ENCODE measurements at regions not wholly inside any gene's neighbourhood (a gene's known extent, or its start where the extent isn't known, plus 50 kb on each side); places are given as distances from the start of the nearest gene placed in this dataset.

DNA sequence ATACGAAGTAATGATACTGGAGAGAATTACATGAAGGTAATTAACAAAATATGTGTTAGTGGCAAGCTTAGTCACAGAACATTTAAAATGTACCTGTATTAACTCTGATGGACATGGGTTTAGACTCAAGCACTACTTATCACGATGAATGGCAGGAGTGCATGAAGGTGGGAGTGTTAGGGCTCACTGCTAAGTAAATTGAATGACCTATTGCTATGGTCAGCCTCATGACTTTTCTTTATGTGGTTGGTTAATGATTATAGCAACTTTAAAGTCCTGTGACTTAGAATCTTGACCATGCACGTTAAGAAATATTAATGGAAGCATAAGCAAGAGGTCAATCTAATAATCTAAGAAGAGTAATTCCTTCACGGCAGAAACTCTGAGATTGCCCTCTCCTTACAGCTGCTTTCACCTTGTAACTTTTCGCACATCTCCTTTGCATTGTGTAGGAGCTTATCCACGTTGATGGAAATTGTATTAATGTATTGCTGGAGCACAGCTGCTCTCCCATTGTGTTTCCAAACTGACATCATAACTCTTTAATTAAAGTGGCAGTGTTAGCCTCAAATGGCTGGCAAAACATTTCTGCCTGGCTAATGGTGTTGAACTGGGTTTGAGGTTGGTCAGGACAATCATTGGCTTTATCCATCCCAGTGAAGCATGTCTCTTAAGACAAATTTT lies 114.5 kb downstream of the RXFP2 start:
- DNase-seq = no peak

DNA sequence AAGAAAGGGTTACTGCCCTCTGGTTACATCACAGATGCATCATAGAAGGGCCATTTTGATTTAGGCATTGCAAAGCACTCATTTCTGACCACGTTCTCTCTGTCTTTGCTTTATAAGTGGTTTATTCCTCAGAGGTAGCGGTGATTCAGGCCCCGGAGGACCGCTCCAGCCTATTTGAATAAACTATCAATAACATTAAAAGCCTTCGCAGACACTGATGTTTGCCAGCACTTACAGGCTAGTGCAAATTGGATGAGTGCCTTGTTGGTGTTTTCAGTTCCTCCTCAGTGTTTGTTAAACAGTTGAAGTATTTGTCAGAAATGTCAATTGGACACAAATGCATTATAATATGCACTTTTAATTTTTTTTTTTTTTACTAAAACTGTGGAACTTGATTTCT lies 120.2 kb downstream of the RXFP2 start:
- DNase-seq = no peak

DNA sequence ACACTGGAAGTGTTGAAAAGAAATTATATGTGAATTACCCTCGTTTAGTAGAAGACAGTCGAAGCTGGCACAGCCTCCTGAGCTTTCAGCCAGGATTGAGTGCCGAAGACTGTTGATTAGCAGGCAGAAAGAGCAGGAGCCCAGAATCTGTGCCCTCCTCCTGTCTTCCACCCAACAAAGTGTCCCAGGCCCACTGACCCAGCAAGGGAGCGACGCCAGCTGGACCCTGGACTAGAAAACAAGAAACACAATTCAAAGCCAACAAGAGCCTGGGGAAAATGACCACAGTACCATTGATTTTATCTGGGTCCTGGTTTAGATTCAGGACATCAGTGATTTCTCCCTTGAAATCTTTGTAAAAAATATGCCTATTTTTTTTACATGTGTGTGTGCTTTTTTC lies 120.7 kb downstream of the RXFP2 start:
- no peak for DNase-seq

DNA sequence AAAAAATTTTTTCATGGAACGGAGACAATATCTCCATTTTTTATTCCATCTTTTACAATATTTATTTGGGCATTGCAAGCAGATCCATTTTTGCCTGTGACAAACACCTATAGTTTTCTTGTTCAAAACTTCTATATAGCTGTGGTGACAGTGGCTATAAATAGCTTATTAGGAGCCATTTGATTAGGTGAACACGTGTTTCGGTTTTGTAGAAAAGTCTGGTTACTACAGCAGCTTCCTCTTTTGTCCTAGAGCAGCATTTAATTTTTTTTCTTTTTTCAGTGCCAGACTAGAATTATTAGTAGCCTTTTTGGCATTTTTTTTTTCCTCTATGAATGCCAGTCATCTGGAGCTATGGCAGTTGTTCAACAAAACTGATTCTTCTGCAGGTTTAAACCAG lies 123.5 kb downstream of the RXFP2 start:
- no peak for DNase-seq

DNA sequence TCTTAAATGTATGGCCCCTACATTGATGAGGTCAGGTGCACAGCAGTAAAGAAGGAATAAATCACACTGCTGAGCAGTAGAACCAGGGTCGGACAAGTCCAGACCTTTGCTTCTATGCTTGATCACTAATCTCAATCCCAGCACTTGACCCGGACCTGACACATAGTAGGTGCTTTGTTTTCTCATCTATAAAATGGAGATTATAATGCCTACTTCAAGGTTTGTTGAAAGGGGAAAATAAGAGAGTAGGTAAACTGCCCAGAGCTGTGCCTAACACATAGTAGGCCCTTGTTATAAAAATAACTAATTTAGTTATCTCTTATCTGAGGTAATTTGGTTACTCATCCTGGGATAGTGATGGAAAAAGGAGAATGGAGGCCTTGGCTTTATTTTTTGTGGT lies 125.0 kb downstream of the RXFP2 start:
- no peak for DNase-seq

DNA sequence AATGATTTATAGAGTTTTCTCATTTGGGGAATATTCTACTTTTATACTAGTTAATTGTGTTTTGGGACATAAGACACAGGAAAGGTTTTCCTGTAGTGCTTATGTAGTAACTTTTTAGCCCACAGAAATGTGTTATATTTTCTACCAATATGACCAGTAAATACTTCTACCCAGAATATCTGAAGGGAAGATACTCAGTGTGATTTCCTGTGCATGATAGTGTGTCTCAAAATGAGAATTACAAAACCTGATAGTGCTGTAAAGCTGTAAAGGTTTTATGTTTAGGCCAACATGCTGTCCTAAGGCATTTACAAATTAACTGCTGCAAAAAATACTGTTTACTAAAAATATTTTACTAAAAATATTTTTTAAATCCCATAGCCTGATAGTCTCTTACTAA lies 126.8 kb downstream of the RXFP2 start:
- DNase-seq = no peak

DNA sequence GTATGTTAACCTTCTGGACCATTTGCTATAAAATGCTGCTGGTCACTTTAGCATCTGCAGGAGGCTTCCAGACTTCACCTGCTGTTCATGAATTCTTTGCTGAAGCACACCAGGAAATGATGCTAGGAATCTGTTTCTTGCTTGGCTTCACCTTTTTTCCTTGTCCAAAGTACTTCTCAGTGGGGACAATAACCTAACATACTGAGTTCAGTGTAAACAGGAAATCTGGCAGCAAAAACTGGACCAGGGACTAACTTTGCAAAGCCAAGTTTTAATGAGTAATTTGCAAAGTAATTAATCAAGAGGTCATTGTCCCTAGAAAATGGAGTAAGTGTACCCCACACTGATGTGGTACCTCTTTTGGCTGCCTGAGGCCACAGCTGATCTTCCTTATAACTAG lies 128.4 kb downstream of the RXFP2 start:
- DNase-seq = no peak

DNA sequence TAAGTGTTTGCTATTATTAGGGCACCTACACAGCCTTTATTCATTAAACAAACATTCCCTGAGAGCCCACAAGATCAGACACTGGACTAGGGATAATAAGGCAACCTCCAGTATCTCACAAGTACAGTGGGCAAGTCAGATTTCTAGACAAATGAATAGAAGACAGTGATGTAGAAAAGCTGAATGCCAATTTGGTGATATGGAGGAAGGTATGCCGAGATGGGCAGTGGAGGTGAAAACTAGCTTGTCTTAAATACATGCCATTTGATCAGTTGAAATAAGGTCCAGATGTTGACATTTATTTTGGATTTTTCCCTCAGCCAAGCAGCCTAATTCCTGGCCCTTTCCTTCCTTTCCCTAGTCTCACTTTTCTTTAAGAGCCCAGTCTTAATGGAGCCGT lies 130.3 kb downstream of the RXFP2 start:
- DNase-seq = no peak

DNA sequence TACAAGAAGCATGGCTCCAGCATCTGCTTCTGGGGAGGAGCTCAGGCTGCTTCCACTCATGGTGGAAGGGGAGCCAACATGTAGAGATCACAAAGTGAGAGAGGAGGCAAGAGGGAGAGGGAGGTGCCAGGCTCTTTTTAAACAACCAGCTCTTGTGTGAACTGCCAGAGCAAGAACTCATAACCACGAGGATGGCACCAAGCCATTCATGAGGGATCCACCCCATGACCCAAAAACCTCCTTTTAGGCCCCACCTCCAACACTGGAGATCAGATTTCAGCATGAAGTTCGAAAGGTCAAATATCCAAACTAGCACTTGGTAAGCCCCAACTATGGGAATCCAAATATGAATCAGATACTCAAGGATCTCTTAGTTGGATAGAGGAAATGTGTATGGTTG lies 131.2 kb downstream of the RXFP2 start:
- DNase-seq = no peak

DNA sequence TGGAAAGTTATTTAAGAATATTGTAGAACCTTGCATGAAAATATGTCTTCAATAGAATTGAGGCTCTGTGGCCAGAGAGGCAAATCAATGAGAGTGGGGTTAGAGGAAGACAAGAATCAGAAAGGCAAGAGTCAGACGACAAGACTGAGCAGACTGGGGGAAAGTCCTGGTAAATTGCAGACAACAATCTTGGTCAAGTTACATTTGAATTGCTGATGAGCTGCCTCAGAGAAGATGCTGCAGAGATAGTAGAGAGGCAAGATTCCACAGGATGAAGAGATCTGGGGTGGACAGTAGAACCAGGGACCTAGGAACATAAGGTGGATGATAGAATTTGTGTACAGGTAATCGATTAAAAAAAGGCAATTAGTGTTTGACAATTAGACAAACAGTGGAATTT lies 133.8 kb downstream of the RXFP2 start:
- DNase-seq = no peak

DNA sequence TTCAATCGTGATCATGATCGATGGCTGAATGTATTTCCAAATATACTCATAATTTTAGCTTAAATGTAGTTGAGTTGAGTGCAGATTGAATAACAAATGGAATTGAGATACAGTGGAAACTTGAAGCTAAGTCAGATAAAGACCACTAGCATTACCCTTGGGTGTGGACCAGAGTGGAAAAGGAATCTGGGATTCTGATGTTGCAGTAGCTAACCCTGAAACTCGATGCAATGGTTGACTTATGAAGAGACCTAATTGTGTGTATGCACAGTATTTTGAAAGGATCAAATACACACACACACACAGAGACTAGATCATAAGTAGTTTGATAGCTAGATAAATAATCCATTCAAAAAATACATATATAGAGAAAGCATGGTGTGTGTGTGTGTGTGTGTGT lies 135.8 kb downstream of the RXFP2 start:
- DNase-seq = no peak

DNA sequence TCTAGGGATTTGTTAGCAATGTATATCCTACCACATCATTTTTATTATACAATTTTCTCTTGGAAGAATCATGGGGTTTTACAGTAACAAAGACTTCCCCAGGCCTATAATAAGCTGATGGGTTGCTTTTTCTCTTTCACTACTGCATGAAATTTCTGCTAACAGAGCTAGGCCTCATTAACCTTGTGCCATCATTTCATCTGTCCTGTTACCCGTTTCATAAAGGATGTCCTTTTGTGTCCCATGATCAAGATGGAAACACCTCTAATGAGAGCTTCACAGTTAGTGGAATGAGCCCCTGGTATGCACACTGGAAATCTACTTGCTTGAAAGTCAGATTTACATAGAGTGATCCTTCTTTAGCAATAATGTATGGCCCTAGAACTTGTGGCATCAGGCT lies 138.7 kb downstream of the RXFP2 start:
- DNase-seq = no peak

DNA sequence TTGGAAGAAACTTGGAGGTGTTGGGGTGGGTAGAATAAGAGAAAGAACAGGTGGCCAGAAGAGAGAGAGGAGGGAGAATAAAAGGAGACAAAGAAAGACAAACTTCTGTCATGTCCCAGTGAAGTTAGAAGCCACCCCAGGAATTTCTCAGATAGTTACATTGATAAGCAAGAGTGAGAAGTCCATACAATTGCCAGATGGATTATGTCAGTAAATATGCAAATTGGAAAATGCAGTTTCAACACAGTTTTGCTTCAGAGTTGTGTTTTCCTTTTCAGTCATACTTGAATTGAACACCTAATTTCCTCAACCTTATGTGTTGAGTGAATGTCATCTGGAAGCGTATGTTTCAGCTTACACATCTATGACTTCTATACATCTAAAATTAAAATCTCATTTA lies 139.2 kb downstream of the RXFP2 start:
- DNase-seq = no peak

DNA sequence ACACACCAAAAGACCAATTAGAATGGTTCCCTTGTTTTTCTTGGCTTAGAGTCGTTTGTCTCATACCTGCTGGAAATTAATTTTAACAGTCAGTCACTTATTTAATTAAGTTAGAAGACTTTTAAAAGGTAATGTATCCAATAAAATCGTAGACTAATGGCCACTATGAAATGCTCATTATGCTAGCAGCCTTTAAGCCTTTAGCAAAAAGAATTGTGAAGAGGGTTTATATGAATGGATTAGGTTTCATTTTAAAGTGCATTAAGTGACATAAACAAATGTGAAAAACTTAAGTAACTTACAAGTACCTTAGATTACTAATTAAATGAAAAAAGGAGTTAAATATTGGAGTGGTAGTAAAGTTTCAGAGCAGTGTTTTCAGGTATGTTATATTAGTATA lies 139.6 kb downstream of the RXFP2 start:
- DNase-seq = no peak

DNA sequence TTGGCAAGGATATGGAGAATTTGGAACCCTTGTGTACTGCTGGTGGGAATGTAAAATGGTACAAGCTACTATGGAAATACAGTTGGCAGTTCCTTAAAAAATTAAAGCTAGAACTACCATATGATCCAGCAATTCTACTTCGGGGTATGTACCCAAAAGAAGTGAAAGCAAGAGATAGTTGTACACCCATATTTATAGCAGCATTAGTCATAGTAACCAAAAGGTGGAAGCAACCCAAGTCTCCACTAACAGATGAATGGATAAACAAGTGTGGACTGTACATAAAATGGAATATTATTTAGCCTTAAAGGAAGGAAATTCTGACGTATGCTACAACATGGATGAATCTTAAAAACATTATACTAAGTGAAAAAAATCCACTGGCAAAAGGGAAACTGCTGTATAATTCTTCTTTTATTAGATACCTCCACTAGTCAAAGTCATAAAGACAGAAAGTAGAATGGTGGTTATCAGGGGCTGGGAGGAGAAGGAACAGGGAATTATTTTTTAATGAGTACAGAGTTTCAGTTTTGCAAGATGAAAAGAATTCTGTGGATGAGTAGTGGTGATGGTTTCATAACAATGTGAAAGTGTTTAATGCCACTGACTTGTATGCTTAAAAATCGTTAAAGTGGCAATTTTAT lies 141.6 kb downstream of the RXFP2 start:
- no peak for DNase-seq

DNA sequence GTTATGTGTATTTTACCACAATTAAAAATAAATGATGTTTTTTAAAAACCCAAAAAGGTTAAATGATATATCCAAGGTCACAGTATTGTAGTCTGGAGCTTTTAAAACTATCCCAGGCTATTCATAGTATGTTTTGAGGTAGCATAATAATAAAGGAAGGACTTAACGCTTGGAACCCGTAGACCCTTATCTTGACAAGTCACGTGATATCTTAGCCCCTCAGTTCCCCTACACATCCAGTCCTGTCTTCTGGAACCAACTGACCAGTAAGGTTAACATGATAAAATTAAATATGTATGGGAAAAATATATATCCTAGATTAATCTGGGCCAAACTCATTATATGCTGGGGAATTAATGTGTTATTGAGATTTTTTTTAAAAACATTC lies 142.2 kb downstream of the RXFP2 start:
- no peak for DNase-seq

DNA sequence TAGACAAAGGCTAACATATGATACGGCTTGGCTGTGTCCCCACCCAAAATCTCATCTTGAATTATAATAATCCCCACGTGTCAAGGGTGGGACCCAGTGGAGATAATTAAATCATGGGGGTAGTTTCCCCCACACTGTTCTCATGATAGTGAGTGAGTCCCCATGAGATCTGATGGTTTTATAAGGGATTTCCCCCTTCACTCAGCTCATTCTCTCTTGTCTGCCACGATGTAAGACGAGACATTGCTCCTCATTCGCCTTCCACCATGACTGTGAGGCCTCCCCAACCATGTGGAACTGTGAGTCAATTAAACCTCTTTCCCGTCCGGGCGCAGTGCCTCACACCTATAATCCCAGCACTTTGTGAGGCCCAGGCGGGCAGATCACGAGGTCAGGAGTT lies 143.5 kb downstream of the RXFP2 start:
- no peak for DNase-seq

DNA sequence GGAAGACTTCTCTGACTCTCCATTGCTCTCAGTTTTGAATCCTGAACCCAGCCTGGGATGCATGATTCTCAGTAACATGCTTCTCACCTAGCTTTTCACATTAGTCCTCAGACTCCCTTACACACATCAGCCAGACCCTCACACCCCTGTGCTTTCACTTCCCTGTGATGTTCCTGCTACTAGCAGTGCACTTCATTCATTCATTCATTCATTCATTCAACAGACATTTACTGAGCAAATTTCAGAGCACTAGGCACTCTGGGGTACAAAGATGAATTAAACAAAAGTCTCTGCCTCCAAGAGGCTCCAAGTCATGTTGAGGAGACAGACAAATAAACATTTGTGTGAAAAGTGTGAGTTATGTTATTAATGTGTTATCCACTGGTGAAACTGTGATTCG lies 145.2 kb downstream of the RXFP2 start:
- DNase-seq = no peak

DNA sequence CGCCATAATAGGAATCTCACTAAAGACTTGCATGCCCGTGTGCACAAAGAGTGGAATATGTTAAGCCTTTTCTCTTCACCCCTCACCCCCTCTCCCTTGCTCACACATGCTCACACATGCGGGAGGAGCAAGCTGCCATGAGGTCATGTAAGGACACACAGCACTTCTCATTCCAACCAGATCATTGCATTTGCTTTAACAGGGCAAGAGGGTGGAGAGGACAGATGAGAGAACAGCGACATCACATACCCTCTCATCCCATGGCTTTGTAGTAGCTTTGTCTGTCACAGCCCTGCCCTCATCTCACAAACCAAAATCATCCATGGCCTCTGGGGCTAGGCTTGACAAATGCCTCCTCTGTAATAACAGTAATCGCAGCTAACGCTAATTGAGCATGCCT lies 145.6 kb upstream of the FRY start:
- no peak for DNase-seq

DNA sequence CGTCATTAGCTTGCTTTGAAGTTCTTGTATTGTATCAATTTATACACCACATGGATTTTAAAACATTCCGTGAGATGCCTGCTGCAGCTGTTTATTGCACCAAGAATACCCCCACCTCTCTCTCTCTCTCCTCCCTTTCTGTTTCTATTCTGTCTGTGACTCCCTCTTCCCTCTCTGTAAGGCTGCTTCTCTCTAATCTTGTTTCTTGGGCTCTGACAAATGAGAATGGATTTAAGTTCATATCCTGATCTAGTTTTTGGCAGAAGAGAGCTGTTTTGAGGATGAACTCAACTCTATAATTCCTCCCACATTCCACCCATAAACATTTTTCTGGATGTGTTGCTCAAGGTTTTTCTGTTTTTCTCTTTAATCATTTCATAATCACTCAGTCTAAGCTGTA lies 144.3 kb upstream of the FRY start:
- DNase-seq = no peak

DNA sequence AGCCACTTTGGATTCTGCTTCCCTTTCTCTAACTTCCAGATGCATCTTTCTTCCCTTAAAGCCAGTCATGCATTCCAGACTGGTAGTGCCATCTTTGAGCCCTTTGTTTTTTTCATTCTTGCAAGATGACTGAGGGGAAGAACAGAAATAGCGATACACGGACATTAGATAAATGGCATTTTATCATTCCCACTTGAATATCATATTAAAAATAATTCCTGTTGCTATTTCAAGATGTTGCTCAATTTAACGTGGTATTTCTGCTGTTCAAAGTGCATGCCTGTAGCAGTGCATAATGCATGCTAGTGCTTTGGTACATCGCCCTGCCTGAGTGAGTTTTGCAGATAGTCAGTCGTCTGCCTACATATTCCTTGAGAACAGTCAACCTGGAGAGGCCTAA lies 140.6 kb upstream of the FRY start:
- no peak for DNase-seq

DNA sequence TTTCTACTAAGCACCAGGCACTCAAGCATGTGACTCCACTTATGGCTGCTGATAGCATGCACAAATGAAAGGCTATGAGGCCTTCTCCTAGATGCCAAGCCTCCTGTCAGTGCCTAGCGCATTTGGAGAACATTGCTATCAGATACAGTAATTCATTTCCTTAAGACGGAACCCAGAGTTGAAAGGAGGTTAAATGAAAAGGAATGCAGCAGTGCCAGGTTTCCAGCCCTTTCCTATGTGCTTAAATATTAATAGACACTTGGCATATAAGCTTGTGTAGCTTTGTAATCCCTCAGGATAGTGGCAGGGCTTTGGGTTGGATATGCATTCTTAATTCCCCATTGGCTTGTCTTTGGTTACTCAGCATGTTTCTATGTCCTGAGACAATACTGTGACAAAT lies 140.1 kb upstream of the FRY start:
- no peak for DNase-seq

DNA sequence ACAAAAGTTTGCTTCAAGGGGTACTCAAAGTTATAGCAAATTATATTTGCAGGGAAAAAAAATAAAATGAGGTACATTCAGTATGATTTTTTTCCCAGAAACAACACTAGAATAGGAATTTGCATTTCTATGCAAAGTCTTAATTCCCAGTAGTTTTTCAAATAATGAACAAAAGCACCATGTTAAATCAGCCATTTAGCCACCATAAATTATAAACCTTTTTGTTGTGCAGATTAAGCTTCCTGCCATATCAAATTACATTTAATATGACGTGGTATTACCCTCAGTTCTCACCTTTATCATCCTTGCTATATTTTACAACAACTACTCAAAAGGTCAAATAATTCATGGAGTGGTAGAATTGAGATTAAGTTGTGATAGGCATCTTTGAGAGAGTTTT lies 136.6 kb upstream of the FRY start:
- no peak for DNase-seq

DNA sequence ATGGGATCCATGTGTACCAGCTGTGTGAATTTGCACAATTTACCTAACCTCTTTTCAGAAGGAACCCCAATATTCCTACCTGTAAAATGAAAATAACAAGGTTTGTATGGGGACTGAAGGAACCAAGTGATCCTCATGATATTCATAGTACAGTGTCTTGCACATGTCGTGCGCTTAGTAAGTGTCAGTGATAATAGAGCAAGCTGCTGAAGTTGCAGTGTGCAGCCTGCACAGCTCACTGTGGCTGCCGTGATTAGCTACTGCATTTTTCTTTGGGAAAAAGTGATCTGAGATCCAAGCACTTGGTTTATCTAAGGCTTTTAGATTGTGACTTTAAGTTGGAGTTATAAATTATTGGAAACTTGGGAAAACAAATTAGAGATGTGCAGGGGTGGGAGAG lies 135.9 kb upstream of the FRY start:
- no peak for DNase-seq

DNA sequence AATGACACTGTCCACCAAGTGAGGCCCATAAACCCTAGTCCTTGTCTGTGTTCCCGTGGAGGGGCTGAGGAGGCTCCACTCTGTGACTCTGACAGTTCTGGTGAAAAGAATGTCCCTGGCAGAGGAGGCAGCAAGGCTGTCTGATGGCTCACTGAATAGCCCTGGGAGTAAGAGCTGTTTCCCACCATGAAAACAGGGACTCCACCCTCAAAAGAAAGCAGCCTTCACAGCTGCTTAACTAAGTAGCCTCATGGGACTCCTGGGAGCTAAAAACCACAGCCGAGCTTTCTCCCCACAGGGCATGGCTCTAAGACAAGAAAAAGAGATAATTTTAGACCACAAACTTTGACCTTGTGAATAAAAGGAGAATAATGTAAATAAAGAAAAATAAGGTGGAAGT lies 135.1 kb upstream of the FRY start:
- DNase-seq = no peak
